22Rv1 (cell line): ENCODE measurements at regions not wholly inside any gene's neighbourhood (a gene's known extent, or its start where the extent isn't known, plus 50 kb on each side); places are given as distances from the start of the nearest gene placed in this dataset.

Experiments used
- H3K27ac ChIP-seq: fragments of 450-650 bp; 2 replicates; pipeline ENCODE4 v1.5.1; 2017
- ZFX ChIP-seq: fragments of 450-650 bp; IDR thresholded peaks from 2 replicates; pipeline ENCODE4 v1.6.1; 2017; ENCODE audit warnings: antibody characterized with exemption, borderline replicate concordance
- TF ChIP-seq, protein P1 (sequence below): fragments of 450-650 bp; IDR thresholded peaks from 2 replicates; pipeline ENCODE4 v1.5.1; 2017; ENCODE audit warnings: mild to moderate bottlenecking

DNA sequence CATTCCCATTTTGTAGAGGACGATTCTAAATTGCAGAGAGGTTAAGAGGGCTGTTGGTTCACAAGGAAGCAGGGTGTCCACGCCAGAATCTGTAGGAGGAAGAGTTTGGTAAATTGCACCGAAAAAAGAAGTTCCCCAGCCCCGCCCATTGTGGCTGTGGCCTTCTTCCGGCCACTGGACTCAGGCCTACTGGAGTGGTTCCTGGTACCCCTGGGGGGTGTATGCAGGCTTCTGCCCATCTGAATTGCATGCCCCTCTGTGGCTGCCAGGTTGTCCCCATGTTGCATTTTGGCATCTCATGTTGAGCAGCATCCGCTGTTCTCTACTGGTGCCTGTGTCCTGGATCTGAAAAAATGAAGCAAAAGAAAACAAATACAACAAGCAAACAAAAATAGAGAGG, 234.2 kb downstream of the WDR11 start:
- no peak overlapping the region for H3K27ac ChIP-seq
- no peak for TF ChIP-seq ZFX
- TF ChIP-seq, protein P1, sequence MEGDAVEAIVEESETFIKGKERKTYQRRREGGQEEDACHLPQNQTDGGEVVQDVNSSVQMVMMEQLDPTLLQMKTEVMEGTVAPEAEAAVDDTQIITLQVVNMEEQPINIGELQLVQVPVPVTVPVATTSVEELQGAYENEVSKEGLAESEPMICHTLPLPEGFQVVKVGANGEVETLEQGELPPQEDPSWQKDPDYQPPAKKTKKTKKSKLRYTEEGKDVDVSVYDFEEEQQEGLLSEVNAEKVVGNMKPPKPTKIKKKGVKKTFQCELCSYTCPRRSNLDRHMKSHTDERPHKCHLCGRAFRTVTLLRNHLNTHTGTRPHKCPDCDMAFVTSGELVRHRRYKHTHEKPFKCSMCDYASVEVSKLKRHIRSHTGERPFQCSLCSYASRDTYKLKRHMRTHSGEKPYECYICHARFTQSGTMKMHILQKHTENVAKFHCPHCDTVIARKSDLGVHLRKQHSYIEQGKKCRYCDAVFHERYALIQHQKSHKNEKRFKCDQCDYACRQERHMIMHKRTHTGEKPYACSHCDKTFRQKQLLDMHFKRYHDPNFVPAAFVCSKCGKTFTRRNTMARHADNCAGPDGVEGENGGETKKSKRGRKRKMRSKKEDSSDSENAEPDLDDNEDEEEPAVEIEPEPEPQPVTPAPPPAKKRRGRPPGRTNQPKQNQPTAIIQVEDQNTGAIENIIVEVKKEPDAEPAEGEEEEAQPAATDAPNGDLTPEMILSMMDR: no peak

DNA sequence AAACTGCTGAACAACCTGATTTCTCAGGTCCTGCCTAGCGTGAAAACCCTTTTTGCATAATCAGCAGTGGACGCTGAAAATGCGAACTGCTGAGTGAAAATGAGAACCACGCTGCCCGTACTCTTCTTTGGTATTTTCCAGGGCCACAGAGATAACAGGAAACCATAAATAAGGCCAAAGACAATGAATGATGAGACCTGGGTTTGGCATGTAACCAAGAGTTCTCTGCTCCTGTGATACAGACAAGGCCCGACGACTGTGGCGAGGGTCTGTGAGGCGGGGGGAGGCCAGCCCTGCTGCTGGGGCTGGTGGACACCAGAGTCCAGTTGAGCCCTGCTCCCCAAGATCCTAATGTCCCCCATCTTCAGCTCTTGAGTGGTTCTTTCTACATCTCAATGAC, 236.0 kb downstream of the WDR11 start:
- no peak overlapping the region for H3K27ac ChIP-seq
- TF ChIP-seq ZFX: no peak

DNA sequence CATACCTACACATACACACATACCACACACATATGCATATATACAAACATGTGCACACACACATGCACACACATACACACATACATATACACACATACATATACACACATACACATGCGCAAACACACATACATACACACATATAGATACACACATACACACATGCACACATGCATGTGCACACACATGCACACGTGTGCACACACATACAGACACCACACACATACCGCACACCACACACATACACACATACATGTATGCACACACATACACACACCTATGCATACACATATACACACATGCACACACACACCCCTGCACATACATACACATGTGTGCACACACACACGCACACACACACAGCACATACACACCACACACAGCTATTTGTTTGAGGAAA, 236.5 kb downstream of the WDR11 start:
- no peak overlapping the region for H3K27ac ChIP-seq
- TF ChIP-seq, protein P1: no peak
- no peak for TF ChIP-seq ZFX

DNA sequence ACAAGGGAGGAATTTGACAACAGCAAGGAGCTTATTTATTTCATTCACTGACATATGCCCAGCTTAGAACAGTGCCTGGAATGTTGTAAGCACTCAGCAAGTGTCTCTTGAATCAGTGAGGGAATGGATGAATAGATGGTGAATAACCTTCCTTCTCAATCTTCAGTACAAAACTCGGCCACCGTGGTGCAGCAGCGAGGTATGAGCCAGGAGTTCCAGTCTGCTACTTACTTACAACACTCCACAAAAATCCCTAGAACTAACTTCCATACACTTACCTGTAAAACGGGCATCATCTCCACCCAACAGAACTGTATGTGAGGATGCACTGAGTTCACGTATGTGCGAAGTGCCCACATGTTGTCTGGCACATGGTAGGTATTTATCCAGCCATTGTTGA, 237.4 kb downstream of the WDR11 start:
- no peak overlapping the region for H3K27ac ChIP-seq
- no peak for TF ChIP-seq ZFX
- TF ChIP-seq, protein P1: no peak

DNA sequence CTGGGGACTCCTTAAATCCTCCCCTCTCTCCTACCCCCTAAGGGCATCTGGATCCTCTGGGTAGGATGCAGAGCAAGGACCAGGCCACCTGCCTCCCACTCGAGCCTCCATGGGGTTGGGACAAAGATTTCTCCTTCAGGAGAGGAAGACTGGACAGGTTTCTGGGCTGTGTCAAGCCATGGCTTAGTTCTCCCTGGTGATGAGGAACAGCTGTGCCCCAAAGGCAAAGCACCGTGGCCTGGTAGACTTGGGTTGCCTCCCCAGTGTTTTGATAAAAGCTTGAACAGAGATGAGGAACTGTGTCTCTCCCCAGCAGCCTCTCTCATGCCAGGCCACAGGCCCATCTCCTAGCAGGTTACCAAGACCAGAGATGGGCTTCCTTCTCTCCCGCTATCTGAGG, 238.3 kb downstream of the WDR11 start:
- H3K27ac ChIP-seq: no peak overlapping the region
- no peak for TF ChIP-seq ZFX
- TF ChIP-seq, protein P1: no peak

DNA sequence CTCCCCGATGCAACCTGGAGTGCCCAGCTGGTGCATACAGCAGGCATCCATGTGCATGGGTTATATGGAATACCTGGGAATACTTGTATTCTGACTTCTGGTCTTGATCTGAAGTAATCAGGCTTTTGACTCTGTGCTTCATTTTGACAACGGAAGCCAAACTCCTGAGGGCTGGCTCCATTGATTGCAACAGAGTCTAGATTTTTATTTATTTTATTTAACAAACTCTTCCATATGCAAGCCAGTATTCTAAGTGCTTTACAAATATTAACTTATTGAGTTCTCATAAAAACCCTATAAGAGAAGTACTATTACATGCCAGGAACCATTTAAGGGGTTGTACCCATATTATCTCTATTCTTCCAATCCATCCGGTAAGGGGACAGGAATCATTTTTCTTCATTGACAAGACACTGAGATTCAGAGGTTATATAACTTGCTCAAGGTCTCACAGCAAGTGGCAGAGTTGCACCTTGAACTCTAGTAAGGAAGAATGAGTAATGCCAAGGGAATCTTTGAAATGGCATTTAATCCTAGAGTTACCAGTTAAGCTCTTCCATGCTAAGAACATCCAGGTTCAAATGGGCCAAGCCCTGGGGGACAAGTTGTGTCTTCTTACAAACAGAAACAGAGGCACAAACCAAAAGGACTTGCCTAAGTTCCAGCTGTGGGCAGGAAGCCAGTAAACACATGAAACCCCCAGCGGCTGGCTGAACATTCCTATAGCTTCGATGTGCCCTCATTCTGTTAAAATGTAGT, 241.0 kb downstream of the WDR11 start:
- no peak overlapping the region for H3K27ac ChIP-seq
- no peak for TF ChIP-seq ZFX
- TF ChIP-seq, protein P1: no peak

DNA sequence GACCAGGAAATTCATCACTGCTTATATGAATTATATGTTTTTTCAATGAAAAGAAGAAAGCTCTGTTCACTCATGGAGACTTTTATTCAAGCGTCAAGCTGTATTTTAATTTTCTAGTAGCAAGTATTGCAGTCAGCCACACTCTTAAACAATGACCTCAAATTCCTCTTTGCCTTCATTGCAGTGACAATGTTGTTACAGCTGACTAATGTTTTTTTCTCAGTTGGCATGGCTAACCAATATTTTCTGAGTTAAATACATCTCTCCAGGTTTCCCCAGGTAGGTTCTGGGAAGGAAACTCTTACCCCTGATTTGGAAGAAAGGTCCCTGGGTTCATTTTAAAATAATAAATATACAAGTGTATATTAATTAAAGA, 241.5 kb downstream of the WDR11 start:
- TF ChIP-seq, protein P1: no peak
- H3K27ac ChIP-seq: no peak overlapping the region
